HEK293 (cell line): ENCODE measurements at regions not wholly inside any gene's neighbourhood (a gene's known extent, or its start where the extent isn't known, plus 50 kb on each side); places are given as distances from the start of the nearest gene placed in this dataset.

ENCODE experiments used
- CTCF ChIA-PET: fragments of 350-600 bp; formaldehyde crosslinking; extraction: SDS; loops from one replicate; lab custom pipeline; 2021; ENCODE audit warnings: antibody characterized with exemption; lab: Yijun Ruan, JAX
- POLR2A ChIA-PET: fragments of 300-600 bp; formaldehyde crosslinking; extraction: SDS; loops from one replicate; lab custom pipeline; 2020; ENCODE audit warnings: antibody characterized with exemption, inconsistent platforms; lab: Yijun Ruan, JAX
- H3K27ac ChIP-seq: fragments of 200-500 bp; sonication (Bioruptor generic); 2 replicates; pipeline ENCODE4 v1.5.1; 2014; ENCODE audit warnings: low read depth, low read length, control low read depth, inconsistent platforms; ENCODE audit errors: extremely low read depth
- H3K36me3 ChIP-seq, 2 experiments: fragments of 200-500 bp in 1 of 2; sonication (Bioruptor generic) in 1 of 2; 1 replicate in 1 of 2; 2 replicates in 1 of 2; pipeline ENCODE4 v1.5.1; 2014 to 2017; ENCODE audit warnings: inconsistent platforms in 2 of 2, low read length in 2 of 2; ENCODE audit not compliant: control insufficient read depth in 2 of 2, insufficient read depth in 1 of 2
- H3K4me1 ChIP-seq: fragments of 200-500 bp; sonication (Bioruptor generic); 2 replicates; pipeline ENCODE4 v1.5.1; 2014; ENCODE audit warnings: mild to moderate bottlenecking, low read length, inconsistent platforms; ENCODE audit not compliant: control insufficient read depth, insufficient read depth
- H3K4me3 ChIP-seq: 2 replicates; pipeline ENCODE4 v1.5.1; 2011; ENCODE audit warnings: low read depth, mild to moderate bottlenecking, control low read depth, low read length, moderate library complexity
- H3K9me3 ChIP-seq: fragments of 200-500 bp; sonication (Bioruptor generic); 2 replicates; pipeline ENCODE4 v1.5.1; 2014; ENCODE audit warnings: low read depth, low read length, inconsistent platforms; ENCODE audit not compliant: control insufficient read depth, insufficient read depth
- AEBP2 ChIP-seq: fragments of 450-650 bp; formaldehyde crosslinking; IDR thresholded peaks from 2 replicates; pipeline ENCODE4 v1.5.1; 2016; ENCODE audit warnings: missing biosample characterization, missing genetic modification characterization, borderline replicate concordance
- BCL11B ChIP-seq: fragments of 450-650 bp; formaldehyde crosslinking; IDR thresholded peaks from 2 replicates; pipeline ENCODE4 v1.5.1; 2016; ENCODE audit warnings: low read depth, missing biosample characterization, missing genetic modification characterization
- BCL6B ChIP-seq: fragments of 450-650 bp; formaldehyde crosslinking; IDR thresholded peaks from 2 replicates; pipeline ENCODE4 v1.5.1; 2017; ENCODE audit warnings: missing biosample characterization, missing genetic modification characterization
- KLF7 ChIP-seq: fragments of 450-650 bp; formaldehyde crosslinking; IDR thresholded peaks from 2 replicates; pipeline ENCODE4 v1.5.1; 2016; ENCODE audit warnings: missing biosample characterization, missing genetic modification characterization, borderline replicate concordance
- MYNN ChIP-seq: fragments of 450-650 bp; formaldehyde crosslinking; IDR thresholded peaks from 2 replicates; pipeline ENCODE4 v1.5.1; 2016; ENCODE audit warnings: missing biosample characterization, missing genetic modification characterization, borderline replicate concordance
- TCF7L2 ChIP-seq: IDR thresholded peaks from 2 replicates; pipeline ENCODE4 v1.6.1; 2011; ENCODE audit warnings: low read depth, mild to moderate bottlenecking, inconsistent platforms, low read length, moderate library complexity, borderline replicate concordance
- TSHZ1 ChIP-seq: fragments of 450-650 bp; formaldehyde crosslinking; IDR thresholded peaks from 2 replicates; pipeline ENCODE4 v1.5.1; 2016; ENCODE audit warnings: missing biosample characterization, missing genetic modification characterization, borderline replicate concordance
- WT1 ChIP-seq: fragments of 450-650 bp; formaldehyde crosslinking; IDR thresholded peaks from 2 replicates; pipeline ENCODE4 v1.5.1; 2016; ENCODE audit warnings: missing biosample characterization, missing genetic modification characterization
- ZNF132 ChIP-seq: fragments of 450-650 bp; formaldehyde crosslinking; IDR thresholded peaks from 2 replicates; pipeline ENCODE4 v1.5.1; 2017; ENCODE audit warnings: missing biosample characterization, missing genetic modification characterization, borderline replicate concordance
- ZNF155 ChIP-seq: fragments of 450-650 bp; formaldehyde crosslinking; IDR thresholded peaks from 2 replicates; pipeline ENCODE4 v1.5.1; 2016; ENCODE audit warnings: missing biosample characterization, missing genetic modification characterization
- ZNF280C ChIP-seq: fragments of 450-650 bp; formaldehyde crosslinking; IDR thresholded peaks from 2 replicates; pipeline ENCODE4 v1.5.1; 2016; ENCODE audit warnings: missing biosample characterization, missing genetic modification characterization
- ZNF37A ChIP-seq: fragments of 450-650 bp; IDR thresholded peaks from 2 replicates; pipeline ENCODE4 v1.5.1; 2018; ENCODE audit warnings: missing biosample characterization, missing genetic modification characterization
- ZNF48 ChIP-seq: fragments of 450-650 bp; formaldehyde crosslinking; IDR thresholded peaks from 2 replicates; pipeline ENCODE4 v1.5.1; 2016; ENCODE audit warnings: missing biosample characterization, missing genetic modification characterization
- ZNF488 ChIP-seq: fragments of 450-650 bp; formaldehyde crosslinking; IDR thresholded peaks from 2 replicates; pipeline ENCODE4 v1.5.1; 2016; ENCODE audit warnings: missing biosample characterization, missing genetic modification characterization
- ZNF514 ChIP-seq: fragments of 450-650 bp; formaldehyde crosslinking; IDR thresholded peaks from 2 replicates; pipeline ENCODE4 v1.5.1; 2016; ENCODE audit warnings: missing biosample characterization, missing genetic modification characterization
- ZNF530 ChIP-seq: fragments of 450-650 bp; formaldehyde crosslinking; IDR thresholded peaks from 2 replicates; pipeline ENCODE4 v1.5.1; 2016; ENCODE audit warnings: low read depth, missing biosample characterization, missing genetic modification characterization
- ZNF600 ChIP-seq: fragments of 450-650 bp; formaldehyde crosslinking; IDR thresholded peaks from 2 replicates; pipeline ENCODE4 v1.5.1; 2016; ENCODE audit warnings: missing biosample characterization, missing genetic modification characterization
- ZNF692 ChIP-seq: fragments of 450-650 bp; formaldehyde crosslinking; IDR thresholded peaks from 2 replicates; pipeline ENCODE4 v1.5.1; 2016; ENCODE audit warnings: missing biosample characterization, missing genetic modification characterization
- ZSCAN16 ChIP-seq: fragments of 450-650 bp; formaldehyde crosslinking; IDR thresholded peaks from 2 replicates; pipeline ENCODE4 v1.5.1; 2016; ENCODE audit warnings: missing biosample characterization, missing genetic modification characterization
- ZXDB ChIP-seq: fragments of 450-650 bp; formaldehyde crosslinking; IDR thresholded peaks from 2 replicates; pipeline ENCODE4 v1.5.1; 2016; ENCODE audit warnings: missing biosample characterization, missing genetic modification characterization

GRCh38 chr12:127179176-127179575 lies 1087.8 kb upstream of the TMEM132C start (continued):
- no peak for TF ChIP-seq TSHZ1 (tag by site-specific recombination)
- no peak for TF ChIP-seq ZXDB (tag by site-specific recombination)

GRCh38 chr12:127182018-127182417 lies 1085.0 kb upstream of the TMEM132C start:
- Histone ChIP-seq H3K4me3 (no peak overlapping the region), H3K36me3 (no peaks in the 10 kb centered on the region), H3K9me3 (no peaks in the 10 kb centered on the region), H3K4me1 (no peaks in the 10 kb centered on the region), H3K27ac (no peak overlapping the region)
- CTCF ChIA-PET: interaction anchor here (0.6 kb wide), 1 partner anchor 204 kb away, joined by 5 read pairs; no protein-coding TSS in a partner anchor
- POLR2A ChIA-PET: no interaction called here
- TF ChIP-seq ZNF488 (no peak), ZNF132 (no peak), MYNN (tag by site-specific recombination) (no peak), WT1 (no peak), ZNF37A (tag by site-specific recombination) (no peak), ZNF514 (tag by site-specific recombination) (no peak), BCL6B (tag by site-specific recombination) (no peak), ZSCAN16 (tag by site-specific recombination) (no peak)

GRCh38 chr12:127189992-127190391 lies 1077.0 kb upstream of the TMEM132C start:
- H3K27ac ChIP-seq: no peak overlapping the region
- H3K4me3 ChIP-seq: no peak overlapping the region
- ChIA-PET CTCF (no interaction called here), POLR2A (no interaction called here)
- no peak for TF ChIP-seq ZNF600 (tag by site-specific recombination)
- no peak for TF ChIP-seq ZNF692 (tag by site-specific recombination)
- no peak for TF ChIP-seq ZNF280C (tag by site-specific recombination)
- TF ChIP-seq AEBP2 (tag by site-specific recombination): no peak
- TF ChIP-seq ZNF48: no peak
- TF ChIP-seq ZNF155 (tag by site-specific recombination): no peak
- no peak for TF ChIP-seq TCF7L2
- TF ChIP-seq KLF7 (tag by site-specific recombination): no peak
- TF ChIP-seq BCL11B (tag by site-specific recombination): no peak
- no peak for TF ChIP-seq ZNF530 (tag by site-specific recombination)
- no peaks in the 10 kb centered on the region for H3K36me3 ChIP-seq
- H3K4me1 ChIP-seq: no peaks in the 10 kb centered on the region
- H3K9me3 ChIP-seq: no peaks in the 10 kb centered on the region
